ENCODE measurements at regions not wholly inside any gene's neighbourhood (a gene's known extent, or its start where the extent isn't known, plus 50 kb on each side); places are given as distances from the start of the nearest gene placed in this dataset.

GRCh38 chr4:13130848-13131247 lies 353.3 kb downstream of the RAB28 start:
- Histone ChIP-seq H3K9me3 (ENCODE audit: severe bottlenecking) (no peaks in the 10 kb centered on the region), H3K36me3 (no peaks in the 10 kb centered on the region), H3K27ac (no peak overlapping the region), H3K4me3 (ENCODE audit: low read depth, low read length) (no peak overlapping the region), H3K27me3 (ENCODE audit: insufficient read depth, low read depth, severe bottlenecking) (no peaks in the 10 kb centered on the region)
- TF ChIP-seq, protein P1, sequence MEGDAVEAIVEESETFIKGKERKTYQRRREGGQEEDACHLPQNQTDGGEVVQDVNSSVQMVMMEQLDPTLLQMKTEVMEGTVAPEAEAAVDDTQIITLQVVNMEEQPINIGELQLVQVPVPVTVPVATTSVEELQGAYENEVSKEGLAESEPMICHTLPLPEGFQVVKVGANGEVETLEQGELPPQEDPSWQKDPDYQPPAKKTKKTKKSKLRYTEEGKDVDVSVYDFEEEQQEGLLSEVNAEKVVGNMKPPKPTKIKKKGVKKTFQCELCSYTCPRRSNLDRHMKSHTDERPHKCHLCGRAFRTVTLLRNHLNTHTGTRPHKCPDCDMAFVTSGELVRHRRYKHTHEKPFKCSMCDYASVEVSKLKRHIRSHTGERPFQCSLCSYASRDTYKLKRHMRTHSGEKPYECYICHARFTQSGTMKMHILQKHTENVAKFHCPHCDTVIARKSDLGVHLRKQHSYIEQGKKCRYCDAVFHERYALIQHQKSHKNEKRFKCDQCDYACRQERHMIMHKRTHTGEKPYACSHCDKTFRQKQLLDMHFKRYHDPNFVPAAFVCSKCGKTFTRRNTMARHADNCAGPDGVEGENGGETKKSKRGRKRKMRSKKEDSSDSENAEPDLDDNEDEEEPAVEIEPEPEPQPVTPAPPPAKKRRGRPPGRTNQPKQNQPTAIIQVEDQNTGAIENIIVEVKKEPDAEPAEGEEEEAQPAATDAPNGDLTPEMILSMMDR (IDR thresholded peaks at IDR 0.05; ENCODE audit: low read depth, low read length): no peak
- no peak for DNase-seq

DNA sequence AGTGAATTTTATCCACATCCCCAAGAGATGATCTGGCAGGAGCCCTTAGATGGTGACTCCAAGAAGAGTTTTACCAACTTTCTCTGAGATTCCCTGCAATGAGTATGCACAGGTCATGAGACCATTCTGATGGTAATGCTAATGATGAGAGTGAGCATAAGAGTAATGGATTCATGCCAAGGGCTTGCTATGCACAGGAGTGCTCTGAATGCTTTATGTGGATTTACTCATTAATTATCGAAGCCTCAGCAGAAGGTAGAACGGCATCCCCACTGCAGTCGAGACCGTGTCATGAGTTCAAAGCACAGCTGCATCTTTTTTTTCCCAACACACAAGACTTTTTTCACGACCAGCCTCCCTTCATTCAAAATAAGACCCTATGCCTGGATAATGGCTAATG lies 355.0 kb downstream of the RAB28 start:
- TF ChIP-seq, protein P1 (IDR thresholded peaks at IDR 0.05; ENCODE audit: low read depth, low read length): no peak
- no peaks in the 10 kb centered on the region for H3K36me3 ChIP-seq
- no peak for DNase-seq
- H3K9me3 ChIP-seq (ENCODE audit: severe bottlenecking): no peaks in the 10 kb centered on the region
- no peaks in the 10 kb centered on the region for H3K27me3 ChIP-seq (ENCODE audit: insufficient read depth, low read depth, severe bottlenecking)
- H3K4me3 ChIP-seq (ENCODE audit: low read depth, low read length): no peak overlapping the region
- H3K27ac ChIP-seq: no peak overlapping the region

DNA sequence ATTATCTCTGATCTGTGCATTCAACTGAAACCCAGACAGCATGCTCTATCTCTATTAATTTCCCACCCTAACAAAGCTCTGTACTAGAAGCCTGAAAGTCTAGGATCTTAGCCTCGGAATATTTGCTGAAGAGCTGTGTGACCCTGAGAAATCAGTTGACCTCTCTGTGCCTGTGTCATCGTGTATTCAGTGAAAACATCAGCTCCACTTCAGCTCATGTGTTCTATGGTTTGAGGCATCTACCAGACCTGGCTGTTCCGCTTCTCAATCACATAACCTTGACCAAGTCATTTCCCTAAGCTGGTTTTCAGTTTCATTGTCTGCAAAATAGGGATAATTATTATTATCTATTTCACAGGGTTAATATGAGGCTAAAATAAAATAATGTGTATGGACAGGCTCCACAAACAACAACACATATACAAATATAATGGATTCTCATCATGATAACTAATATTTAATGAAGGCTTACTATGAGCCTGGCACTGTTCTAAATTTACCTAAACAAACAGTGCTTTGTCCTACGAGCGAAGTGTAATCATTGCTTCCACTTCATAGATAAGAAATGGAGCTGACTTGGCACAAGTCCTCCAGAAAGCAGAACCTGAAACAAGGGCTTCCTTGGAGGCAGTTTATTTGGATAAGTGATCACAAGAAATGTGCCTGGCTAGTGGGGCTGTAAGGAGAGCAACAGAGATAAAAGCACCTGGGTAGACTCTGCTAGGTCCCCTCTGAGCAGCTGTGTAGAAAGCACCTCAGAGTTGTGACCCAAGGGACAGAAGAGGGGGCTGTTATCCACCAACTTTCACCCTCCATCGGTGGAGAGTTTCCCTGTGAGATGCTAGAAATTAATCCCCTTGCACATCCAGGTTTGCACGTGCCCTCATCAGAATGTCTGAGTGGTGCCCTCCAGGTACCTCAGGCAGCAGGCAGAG lies 356.9 kb downstream of the RAB28 start:
- no peaks in the 10 kb centered on the region for H3K36me3 ChIP-seq
- H3K27me3 ChIP-seq (ENCODE audit: insufficient read depth, low read depth, severe bottlenecking): no peaks in the 10 kb centered on the region
- no peaks in the 10 kb centered on the region for H3K9me3 ChIP-seq (ENCODE audit: severe bottlenecking)
- no peak for DNase-seq
- H3K27ac ChIP-seq: no peak overlapping the region
- H3K4me3 ChIP-seq (ENCODE audit: low read depth, low read length): no peak overlapping the region
- TF ChIP-seq, protein P1 (IDR thresholded peaks at IDR 0.05; ENCODE audit: low read depth, low read length): no peak

GRCh38 chr4:13118633-13119032 lies 365.5 kb downstream of the RAB28 start:
- no peak for DNase-seq
- H3K36me3 ChIP-seq: no peaks in the 10 kb centered on the region

DNA sequence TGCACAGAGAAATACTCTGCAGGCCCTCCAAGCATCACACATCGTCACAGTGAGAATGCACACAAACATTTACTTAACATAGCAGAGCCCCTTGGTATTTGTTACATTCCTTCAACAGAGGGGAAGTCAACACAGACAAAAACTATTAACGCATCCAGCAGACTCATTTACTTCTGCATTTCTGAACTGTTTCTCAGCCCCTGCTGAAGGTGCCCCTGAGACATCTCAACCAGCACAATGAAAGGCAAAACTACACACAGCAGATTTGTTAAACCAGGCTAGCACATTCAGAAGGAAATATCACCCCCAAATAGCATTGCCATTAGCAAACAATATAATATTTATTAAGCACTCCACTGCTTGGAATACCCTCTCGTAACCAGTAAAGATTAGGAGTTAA lies 367.0 kb downstream of the RAB28 start:
- no peak for DNase-seq
- Histone ChIP-seq H3K27me3 (ENCODE audit: insufficient read depth, low read depth, severe bottlenecking) (no peaks in the 10 kb centered on the region), H3K27ac (no peak overlapping the region), H3K4me3 (ENCODE audit: low read depth, low read length) (no peak overlapping the region), H3K9me3 (ENCODE audit: severe bottlenecking) (no peaks in the 10 kb centered on the region), H3K36me3 (no peaks in the 10 kb centered on the region)
- TF ChIP-seq, protein P1 (IDR thresholded peaks at IDR 0.05; ENCODE audit: low read depth, low read length): no peak

More at GRCh38 chr4:13118633-13119032, 365.5 kb downstream of the RAB28 start:
- no peaks in the 10 kb centered on the region for H3K9me3 ChIP-seq (ENCODE audit: severe bottlenecking)
- no peak overlapping the region for H3K4me3 ChIP-seq (ENCODE audit: low read depth, low read length)
- TF ChIP-seq, protein P1 (IDR thresholded peaks at IDR 0.05; ENCODE audit: low read depth, low read length): no peak
- no peaks in the 10 kb centered on the region for H3K27me3 ChIP-seq (ENCODE audit: insufficient read depth, low read depth, severe bottlenecking)
- H3K27ac ChIP-seq: no peak overlapping the region
